ENCODE measurements at regions not wholly inside any gene's neighbourhood (a gene's known extent, or its start where the extent isn't known, plus 50 kb on each side); places are given as distances from the start of the nearest gene placed in this dataset.

GRCh38 chr17:5694551-5694950 is 110.2 kb upstream of the NLRP1 start:
- DNase-seq (ENCODE audit: low read depth) = no peak

- DNase-seq (ENCODE audit: low read depth) = no peak
Observed at GRCh38 chr17:5695480-5695879, 111.2 kb upstream of the NLRP1 start.

- no peak for DNase-seq (ENCODE audit: low read depth)
Observed at GRCh38 chr17:5698959-5699358, 114.7 kb upstream of the NLRP1 start.

- DNase-seq (ENCODE audit: low read depth) = no peak
Observed at GRCh38 chr17:5699814-5700213, 115.5 kb upstream of the NLRP1 start.

- DNase-seq (ENCODE audit: low read depth) = no peak
Observed at GRCh38 chr17:5700745-5701144, 116.4 kb upstream of the NLRP1 start.

- DNase-seq (ENCODE audit: low read depth) = no peak
Observed at GRCh38 chr17:5701381-5701780, 117.1 kb upstream of the NLRP1 start.

GRCh38 chr17:5702951-5703510 is 118.7 kb upstream of the NLRP1 start:
- no peak for DNase-seq (ENCODE audit: low read depth)

GRCh38 chr17:5703736-5704135 is 119.4 kb upstream of the NLRP1 start:
- DNase-seq (ENCODE audit: low read depth) = no peak

GRCh38 chr17:5705081-5705875 is 121.0 kb upstream of the NLRP1 start:
- DNase-seq (ENCODE audit: low read depth) = no peak

- no peak for DNase-seq (ENCODE audit: low read depth)
Observed at GRCh38 chr17:5705876-5706576, 121.7 kb upstream of the NLRP1 start.

GRCh38 chr17:5706577-5707210 is 122.4 kb upstream of the NLRP1 start:
- no peak for DNase-seq (ENCODE audit: low read depth)

GRCh38 chr17:5707482-5707881 is 123.2 kb upstream of the NLRP1 start:
- no peak for DNase-seq (ENCODE audit: low read depth)

GRCh38 chr17:5708344-5708743 is 124.0 kb upstream of the NLRP1 start:
- no peak for DNase-seq (ENCODE audit: low read depth)

- no peak for DNase-seq (ENCODE audit: low read depth)
Observed at GRCh38 chr17:5711344-5711743, 127.0 kb upstream of the NLRP1 start.

GRCh38 chr17:5714993-5715392 is 130.7 kb upstream of the NLRP1 start:
- no peak for DNase-seq (ENCODE audit: low read depth)

- DNase-seq (ENCODE audit: low read depth) = no peak
Observed at GRCh38 chr17:5715478-5715877, 131.2 kb upstream of the NLRP1 start.

GRCh38 chr17:5718726-5719125 is 134.4 kb upstream of the NLRP1 start:
- DNase-seq (ENCODE audit: low read depth) = no peak

- DNase-seq (ENCODE audit: low read depth) = no peak
Observed at GRCh38 chr17:5719976-5720375, 135.7 kb upstream of the NLRP1 start.

- no peak for DNase-seq (ENCODE audit: low read depth)
Observed at GRCh38 chr17:5730373-5730772, 146.1 kb upstream of the NLRP1 start.

- no peak for DNase-seq (ENCODE audit: low read depth)
Observed at GRCh38 chr17:5740937-5741336, 156.6 kb upstream of the NLRP1 start.

- DNase-seq (ENCODE audit: low read depth) = no peak
Observed at GRCh38 chr17:5741810-5742209, 157.5 kb upstream of the NLRP1 start.

- DNase-seq (ENCODE audit: low read depth) = no peak
Observed at GRCh38 chr17:5745111-5745813, 161.0 kb upstream of the NLRP1 start.
